ENCODE measurements at regions not wholly inside any gene's neighbourhood (a gene's known extent, or its start where the extent isn't known, plus 50 kb on each side); places are given as distances from the start of the nearest gene placed in this dataset.

- DNase-seq (ENCODE audit: low spot score), result no peak
Measured at GRCh38 chr1:239593527-239593926, 207.2 kb downstream of the CHRM3 start.

GRCh38 chr1:239600588-239600987 lies 214.2 kb downstream of the CHRM3 start:
- DNase-seq (ENCODE audit: low spot score), result no peak

GRCh38 chr1:239601108-239601507 lies 214.7 kb downstream of the CHRM3 start:
- no peak for DNase-seq (ENCODE audit: low spot score)

- DNase-seq (ENCODE audit: low spot score), result no peak
Measured at GRCh38 chr1:239603530-239603929, 217.2 kb downstream of the CHRM3 start.

- DNase-seq (ENCODE audit: low spot score), result no peak
Measured at GRCh38 chr1:239606850-239607400, 220.6 kb downstream of the CHRM3 start.

GRCh38 chr1:239608469-239608868 lies 222.1 kb downstream of the CHRM3 start:
- DNase-seq (ENCODE audit: low spot score), result no peak

GRCh38 chr1:239612379-239612778 lies 226.0 kb downstream of the CHRM3 start:
- DNase-seq (ENCODE audit: low spot score), result no peak

- no peak for DNase-seq (ENCODE audit: low spot score)
Measured at GRCh38 chr1:239616673-239617072, 230.3 kb downstream of the CHRM3 start.

- DNase-seq (ENCODE audit: low spot score), result no peak
Measured at GRCh38 chr1:239617259-239617658, 230.9 kb downstream of the CHRM3 start.

GRCh38 chr1:239617731-239618130 lies 231.4 kb downstream of the CHRM3 start:
- no peak for DNase-seq (ENCODE audit: low spot score)

- DNase-seq (ENCODE audit: low spot score), result no peak
Measured at GRCh38 chr1:239619190-239619589, 232.8 kb downstream of the CHRM3 start.

GRCh38 chr1:239630767-239631166 lies 244.4 kb downstream of the CHRM3 start:
- no peak for DNase-seq (ENCODE audit: low spot score)

- DNase-seq (ENCODE audit: low spot score), result no peak
Measured at GRCh38 chr1:239633432-239633831, 247.1 kb downstream of the CHRM3 start.

- no peak for DNase-seq (ENCODE audit: low spot score)
Measured at GRCh38 chr1:239635276-239635675, 248.9 kb downstream of the CHRM3 start.

- no peak for DNase-seq (ENCODE audit: low spot score)
Measured at GRCh38 chr1:239636347-239636746, 250.0 kb downstream of the CHRM3 start.

- DNase-seq (ENCODE audit: low spot score), result no peak
Measured at GRCh38 chr1:239644604-239645003, 258.2 kb downstream of the CHRM3 start.

GRCh38 chr1:239647045-239647444 lies 260.7 kb downstream of the CHRM3 start:
- no peak for DNase-seq (ENCODE audit: low spot score)

- no peak for DNase-seq (ENCODE audit: low spot score)
Measured at GRCh38 chr1:239647964-239648632, 261.7 kb downstream of the CHRM3 start.

- DNase-seq (ENCODE audit: low spot score), result no peak
Measured at GRCh38 chr1:239655023-239655422, 268.7 kb downstream of the CHRM3 start.

GRCh38 chr1:239657291-239657690 lies 270.9 kb downstream of the CHRM3 start:
- DNase-seq (ENCODE audit: low spot score), result no peak

GRCh38 chr1:239662950-239663349 lies 276.6 kb downstream of the CHRM3 start:
- DNase-seq (ENCODE audit: low spot score), result no peak

GRCh38 chr1:239672256-239672655 lies 285.9 kb downstream of the CHRM3 start:
- DNase-seq (ENCODE audit: low spot score), result no peak

GRCh38 chr1:239675735-239676134 lies 289.4 kb downstream of the CHRM3 start:
- no peak for DNase-seq (ENCODE audit: low spot score)

All from hematopoietic multipotent progenitor cell treated with erythropoietin and hydrocortisone succinate and interleukin-3 and kit ligand, for 15 days (in vitro differentiated cells).